ENCODE measurements at regions not wholly inside any gene's neighbourhood (a gene's known extent, or its start where the extent isn't known, plus 50 kb on each side); places are given as distances from the start of the nearest gene placed in this dataset.

DNA sequence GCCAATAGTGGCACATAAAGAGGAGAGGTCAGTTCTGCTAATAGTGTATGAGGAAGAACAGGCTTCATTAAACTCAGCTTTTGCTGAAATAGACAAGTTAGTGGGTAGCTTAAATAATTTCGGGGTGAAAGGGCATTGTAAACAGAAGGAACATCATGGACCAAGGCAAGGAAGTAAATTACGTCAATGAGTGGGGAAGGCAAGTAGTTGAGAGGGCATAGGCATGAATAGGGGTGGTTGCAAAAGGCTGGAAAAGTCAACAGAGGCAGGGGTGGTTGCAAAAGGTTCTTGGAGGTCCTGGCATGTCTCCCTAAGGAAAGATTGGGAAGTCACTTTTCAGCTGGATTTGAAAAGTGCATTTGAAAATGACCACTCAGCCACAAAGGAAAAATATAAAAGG, 383.3 kb upstream of the RPS23 start:
- TF ChIP-seq, protein P1, sequence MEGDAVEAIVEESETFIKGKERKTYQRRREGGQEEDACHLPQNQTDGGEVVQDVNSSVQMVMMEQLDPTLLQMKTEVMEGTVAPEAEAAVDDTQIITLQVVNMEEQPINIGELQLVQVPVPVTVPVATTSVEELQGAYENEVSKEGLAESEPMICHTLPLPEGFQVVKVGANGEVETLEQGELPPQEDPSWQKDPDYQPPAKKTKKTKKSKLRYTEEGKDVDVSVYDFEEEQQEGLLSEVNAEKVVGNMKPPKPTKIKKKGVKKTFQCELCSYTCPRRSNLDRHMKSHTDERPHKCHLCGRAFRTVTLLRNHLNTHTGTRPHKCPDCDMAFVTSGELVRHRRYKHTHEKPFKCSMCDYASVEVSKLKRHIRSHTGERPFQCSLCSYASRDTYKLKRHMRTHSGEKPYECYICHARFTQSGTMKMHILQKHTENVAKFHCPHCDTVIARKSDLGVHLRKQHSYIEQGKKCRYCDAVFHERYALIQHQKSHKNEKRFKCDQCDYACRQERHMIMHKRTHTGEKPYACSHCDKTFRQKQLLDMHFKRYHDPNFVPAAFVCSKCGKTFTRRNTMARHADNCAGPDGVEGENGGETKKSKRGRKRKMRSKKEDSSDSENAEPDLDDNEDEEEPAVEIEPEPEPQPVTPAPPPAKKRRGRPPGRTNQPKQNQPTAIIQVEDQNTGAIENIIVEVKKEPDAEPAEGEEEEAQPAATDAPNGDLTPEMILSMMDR (IDR thresholded peaks at IDR 0.05; ENCODE audit: low read length): no peak
- TF ChIP-seq EZH2 (optimal IDR thresholded peaks at IDR 0.05; ENCODE audit: low read depth, low read length) (no peak), EZH2phosphoT487 (IDR thresholded peaks at IDR 0.05; ENCODE audit: low read length) (no peak)

All from MM.1S (cell line).